ENCODE measurements at regions not wholly inside any gene's neighbourhood (a gene's known extent, or its start where the extent isn't known, plus 50 kb on each side); places are given as distances from the start of the nearest gene placed in this dataset.

- DNase-seq (ENCODE audit: low read depth), result no peak
These were observed 2177.9 kb upstream of the CELF4 start for GRCh38 chr18:39743463-39743862.

- DNase-seq (ENCODE audit: low read depth), result no peak
These were observed 2176.3 kb upstream of the CELF4 start for GRCh38 chr18:39741755-39742466.

GRCh38 chr18:39737869-39738268, 2172.3 kb upstream of the CELF4 start:
- DNase-seq (ENCODE audit: low read depth), result no peak

GRCh38 chr18:39732918-39733317, 2167.3 kb upstream of the CELF4 start:
- DNase-seq (ENCODE audit: low read depth), result no peak

- no peak for DNase-seq (ENCODE audit: low read depth)
These were observed 2165.0 kb upstream of the CELF4 start for GRCh38 chr18:39730606-39731005.

GRCh38 chr18:39724652-39725051, 2159.1 kb upstream of the CELF4 start:
- DNase-seq (ENCODE audit: low read depth), result no peak

GRCh38 chr18:39721712-39722111, 2156.1 kb upstream of the CELF4 start:
- DNase-seq (ENCODE audit: low read depth), result no peak

GRCh38 chr18:39713961-39714360, 2148.4 kb upstream of the CELF4 start:
- no peak for DNase-seq (ENCODE audit: low read depth)

- DNase-seq (ENCODE audit: low read depth), result no peak
These were observed 2146.1 kb upstream of the CELF4 start for GRCh38 chr18:39711701-39712100.

- DNase-seq (ENCODE audit: low read depth), result no peak
These were observed 2139.8 kb upstream of the CELF4 start for GRCh38 chr18:39705362-39705761.

GRCh38 chr18:39702888-39703287, 2137.3 kb upstream of the CELF4 start:
- no peak for DNase-seq (ENCODE audit: low read depth)

GRCh38 chr18:39701839-39702238, 2136.2 kb upstream of the CELF4 start:
- no peak for DNase-seq (ENCODE audit: low read depth)

GRCh38 chr18:39701055-39701783, 2135.6 kb upstream of the CELF4 start:
- no peak for DNase-seq (ENCODE audit: low read depth)

- no peak for DNase-seq (ENCODE audit: low read depth)
These were observed 2133.9 kb upstream of the CELF4 start for GRCh38 chr18:39699340-39699964.

- DNase-seq (ENCODE audit: low read depth), result no peak
These were observed 2132.8 kb upstream of the CELF4 start for GRCh38 chr18:39698436-39698835.

GRCh38 chr18:39693359-39693758, 2127.8 kb upstream of the CELF4 start:
- DNase-seq (ENCODE audit: low read depth), result no peak

- no peak for DNase-seq (ENCODE audit: low read depth)
These were observed 2126.9 kb upstream of the CELF4 start for GRCh38 chr18:39692367-39693015.

- no peak for DNase-seq (ENCODE audit: low read depth)
These were observed 2119.8 kb upstream of the CELF4 start for GRCh38 chr18:39685303-39685902.

GRCh38 chr18:39681061-39681460, 2115.5 kb upstream of the CELF4 start:
- DNase-seq (ENCODE audit: low read depth), result no peak

- no peak for DNase-seq (ENCODE audit: low read depth)
These were observed 2110.3 kb upstream of the CELF4 start for GRCh38 chr18:39675906-39676305.

- no peak for DNase-seq (ENCODE audit: low read depth)
These were observed 2109.8 kb upstream of the CELF4 start for GRCh38 chr18:39675368-39675767.

GRCh38 chr18:39672171-39672570, 2106.6 kb upstream of the CELF4 start:
- no peak for DNase-seq (ENCODE audit: low read depth)
